GF-D8 (cell line): ENCODE measurements at regions not wholly inside any gene's neighbourhood (a gene's known extent, or its start where the extent isn't known, plus 50 kb on each side); places are given as distances from the start of the nearest gene placed in this dataset.

Experiments used
- DNase-seq: peaks from one replicate; lab custom pipeline; 2025; lab: John Stamatoyannopoulos, UW

DNA sequence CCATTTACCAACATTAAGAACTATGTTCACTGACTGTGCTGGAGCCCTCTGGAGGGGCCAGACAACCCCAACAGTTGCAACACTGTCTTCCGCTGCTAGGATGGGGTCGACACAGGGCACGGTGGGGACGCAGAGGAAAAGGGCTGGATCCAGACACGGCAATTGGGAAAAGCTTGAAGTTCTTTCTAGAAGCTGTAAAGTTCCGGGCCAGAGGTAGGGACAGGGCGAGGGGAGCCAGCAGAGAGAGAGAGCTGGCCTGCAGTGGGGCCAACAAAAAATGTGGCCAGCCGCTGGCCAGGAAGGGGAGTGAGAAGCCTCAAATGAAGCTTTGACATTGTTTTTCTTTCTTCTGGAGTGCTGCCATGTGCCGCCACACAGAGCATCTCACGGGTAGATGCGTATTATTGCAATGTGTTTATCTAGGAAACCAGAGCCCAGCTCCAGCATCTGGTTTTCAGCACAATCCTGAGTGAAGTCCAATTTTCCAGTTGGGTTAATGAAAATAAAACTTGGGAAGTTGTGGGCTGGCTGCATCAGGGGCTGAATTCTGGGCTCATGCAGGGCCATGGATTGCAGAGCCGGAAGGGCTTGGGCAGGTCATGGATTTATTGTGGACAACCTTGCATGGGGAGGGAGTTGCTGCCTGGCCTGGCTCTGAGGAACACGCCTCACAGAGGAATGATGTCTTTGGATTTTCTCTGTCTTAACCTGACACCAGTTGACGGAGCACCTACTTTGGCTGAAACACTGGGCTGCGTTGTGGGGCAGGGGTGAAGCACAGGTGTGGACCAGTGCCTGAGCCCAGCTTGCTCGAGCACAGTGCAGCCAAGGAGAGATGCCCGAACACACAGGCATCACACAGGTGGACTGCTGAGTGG lies 67.6 kb upstream of the AMPD3 start:
- DNase-seq = no peak

DNA sequence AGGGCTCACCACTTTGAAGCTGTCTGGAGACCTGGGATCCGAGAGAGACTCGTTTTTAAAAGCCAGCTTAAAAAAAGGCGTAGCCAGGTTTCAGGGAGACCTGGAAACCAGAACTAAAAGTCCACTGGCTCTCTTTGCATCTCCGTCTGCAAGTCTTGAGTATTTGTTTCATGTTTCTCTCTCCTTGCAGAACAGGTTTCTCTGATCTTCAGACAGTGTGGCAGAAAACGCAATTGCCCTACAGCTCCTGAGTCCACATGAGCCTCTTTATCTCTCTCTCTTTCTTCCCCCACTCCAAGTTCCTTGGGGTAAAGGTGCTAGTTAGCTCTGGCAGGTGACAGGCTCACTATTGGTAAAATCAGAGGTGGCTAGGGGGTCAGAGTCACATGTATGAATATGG lies 67.0 kb upstream of the AMPD3 start:
- no peak for DNase-seq

DNA sequence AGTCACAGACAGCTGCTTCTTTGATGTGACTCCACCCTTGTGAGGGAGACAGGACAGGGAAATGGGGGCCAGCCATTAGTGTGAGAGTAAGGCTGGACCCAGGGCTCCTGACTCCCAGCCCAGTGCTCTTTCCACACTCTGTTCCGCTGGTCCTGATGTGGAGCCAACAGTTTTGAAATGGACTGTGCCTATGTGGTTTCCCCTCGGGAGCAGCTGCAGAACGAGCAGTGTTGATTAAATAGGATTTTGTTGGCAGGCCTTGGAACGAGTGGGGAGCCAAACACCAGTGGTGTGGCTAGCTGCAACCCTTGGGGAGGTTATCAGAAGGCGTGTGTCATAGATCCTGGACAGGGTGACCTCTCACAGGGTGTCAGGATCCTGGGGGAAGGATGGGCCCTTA lies 66.5 kb upstream of the AMPD3 start:
- DNase-seq = no peak

DNA sequence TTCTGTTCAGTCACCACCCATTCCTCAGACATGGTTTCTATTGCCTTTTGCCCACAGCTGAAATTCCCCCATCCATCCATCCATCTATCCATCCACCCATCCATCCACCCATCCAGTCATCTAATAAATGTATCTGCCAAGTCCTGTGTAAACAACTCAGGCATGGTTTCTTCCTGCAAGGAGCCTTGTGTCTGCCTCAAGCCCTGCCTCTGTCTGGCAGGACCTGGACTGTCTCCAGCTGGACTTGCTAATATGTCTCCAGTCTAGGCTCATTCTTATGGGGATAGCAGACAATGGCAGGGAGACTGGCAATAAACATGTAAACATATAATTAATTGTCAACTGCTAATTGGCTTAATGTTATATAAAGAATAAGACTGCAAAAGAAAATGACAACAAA lies 64.7 kb upstream of the AMPD3 start:
- no peak for DNase-seq

DNA sequence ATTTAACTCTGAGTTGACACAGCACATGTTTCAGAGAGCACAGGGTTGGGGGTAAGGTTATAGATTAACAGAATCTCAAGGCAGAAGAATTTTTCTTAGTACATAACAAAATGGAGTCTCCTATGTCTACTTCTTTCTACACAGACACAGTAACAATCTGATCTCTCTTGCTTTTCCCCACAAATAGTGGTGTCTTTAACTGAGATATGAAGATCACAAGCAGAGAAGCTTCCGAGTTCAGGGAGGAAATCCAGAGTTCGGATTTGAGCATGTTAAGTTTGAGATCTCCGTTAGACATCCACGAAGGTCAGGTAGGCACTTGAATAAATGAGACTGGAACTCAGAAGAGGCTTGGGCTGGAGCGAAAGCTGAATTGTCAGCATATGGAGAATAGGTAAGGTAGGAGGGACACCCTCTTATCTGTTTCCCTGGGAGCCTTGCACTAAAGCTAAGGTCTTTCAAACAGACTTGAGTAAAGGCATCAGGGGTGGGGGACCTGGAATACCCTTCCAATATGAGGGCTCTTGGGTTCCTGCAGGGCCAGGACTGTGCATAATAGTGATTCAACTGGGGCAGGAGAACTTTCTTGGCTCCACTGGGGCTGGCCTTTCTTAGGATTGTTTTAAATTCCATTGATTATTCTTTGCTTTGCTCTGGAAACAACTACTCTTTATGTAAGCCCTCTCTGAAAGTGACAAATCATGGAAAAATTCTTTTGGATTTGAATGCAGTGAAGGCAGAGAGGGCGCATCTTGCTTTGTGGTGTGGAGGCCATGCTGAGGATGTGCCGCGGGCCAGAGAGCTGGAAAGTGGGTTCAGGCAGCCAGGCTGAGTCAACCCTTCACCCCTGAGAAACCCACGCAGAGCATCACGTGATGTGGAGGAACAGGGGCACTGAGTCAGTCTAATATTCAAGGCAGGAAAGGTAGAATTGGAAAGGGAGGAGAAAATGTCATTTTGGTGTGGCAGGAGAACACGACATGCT lies 62.7 kb upstream of the AMPD3 start:
- DNase-seq = no peak

DNA sequence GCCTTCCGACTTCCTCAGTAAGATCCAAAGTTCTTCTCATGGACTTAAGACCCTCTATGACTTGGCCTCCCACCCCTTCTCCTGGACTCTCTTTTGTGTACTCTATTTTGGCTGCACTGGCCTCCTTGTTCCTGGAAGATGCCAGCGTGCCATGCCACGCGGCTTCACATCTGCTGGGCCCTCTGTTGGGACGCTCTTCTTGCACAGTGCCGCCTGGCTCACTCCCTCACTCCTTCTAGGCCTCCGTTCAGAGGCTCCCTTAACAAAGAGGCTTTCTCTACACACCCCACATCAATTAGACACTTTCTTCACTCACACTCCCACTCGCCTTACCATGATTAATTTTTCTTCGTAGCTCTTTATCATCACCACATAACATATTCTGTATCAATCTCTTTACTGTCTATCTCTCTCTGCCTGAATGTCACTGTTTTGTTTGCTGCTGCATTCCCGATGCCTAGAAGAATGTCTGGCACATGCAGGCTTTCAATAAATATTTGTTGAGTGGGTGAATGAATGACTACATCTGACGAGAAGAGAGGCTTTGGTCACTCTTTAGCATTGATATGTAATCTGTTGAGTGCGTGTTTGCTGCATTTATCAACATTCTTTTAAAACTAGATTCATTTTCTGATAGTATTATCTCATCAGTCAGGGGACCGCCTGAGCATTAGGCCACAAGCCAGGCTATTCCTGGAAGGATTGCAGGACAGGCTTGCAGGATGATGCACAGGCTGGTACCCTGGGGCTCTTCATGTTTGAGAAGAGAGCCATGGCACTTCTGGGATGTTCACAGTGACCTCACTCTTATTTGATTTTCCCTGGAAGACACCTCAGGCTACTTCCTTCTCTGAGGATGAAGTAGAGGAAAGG lies 60.6 kb upstream of the AMPD3 start:
- DNase-seq = no peak

DNA sequence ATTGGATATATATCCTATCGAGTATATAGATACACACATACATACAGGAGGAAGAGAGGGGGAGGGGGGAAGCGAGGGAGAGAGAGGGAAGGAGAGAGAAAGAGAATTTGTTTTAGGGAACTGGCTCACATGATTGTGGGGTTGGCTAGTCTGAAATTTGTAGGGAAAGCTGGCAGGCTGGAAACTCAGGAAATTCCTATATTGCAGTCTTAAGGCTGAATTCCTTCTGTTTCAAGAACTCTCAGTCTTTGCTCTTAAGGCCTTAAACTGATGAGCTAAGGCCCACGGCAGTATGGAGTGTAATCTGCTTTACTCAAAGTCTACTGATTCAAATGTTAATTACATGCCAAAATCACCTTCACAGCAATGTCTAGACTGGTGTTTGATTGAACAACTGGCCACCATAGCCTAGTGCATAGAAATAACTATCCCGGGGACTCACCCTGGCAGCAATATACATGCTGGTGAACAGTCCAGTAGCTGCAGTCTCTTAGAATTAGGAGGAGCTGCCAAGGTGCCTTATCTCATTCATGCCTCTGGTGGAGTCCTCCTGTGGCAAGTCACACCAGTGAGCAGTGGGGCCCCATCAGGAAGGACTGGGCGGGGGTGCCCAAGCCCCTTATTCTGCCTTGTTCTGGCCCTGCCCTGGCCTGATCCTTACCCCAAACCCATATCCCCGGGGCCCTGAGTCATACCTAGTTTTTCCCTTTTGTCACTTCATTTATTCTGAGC lies 59.7 kb upstream of the AMPD3 start:
- DNase-seq = no peak

DNA sequence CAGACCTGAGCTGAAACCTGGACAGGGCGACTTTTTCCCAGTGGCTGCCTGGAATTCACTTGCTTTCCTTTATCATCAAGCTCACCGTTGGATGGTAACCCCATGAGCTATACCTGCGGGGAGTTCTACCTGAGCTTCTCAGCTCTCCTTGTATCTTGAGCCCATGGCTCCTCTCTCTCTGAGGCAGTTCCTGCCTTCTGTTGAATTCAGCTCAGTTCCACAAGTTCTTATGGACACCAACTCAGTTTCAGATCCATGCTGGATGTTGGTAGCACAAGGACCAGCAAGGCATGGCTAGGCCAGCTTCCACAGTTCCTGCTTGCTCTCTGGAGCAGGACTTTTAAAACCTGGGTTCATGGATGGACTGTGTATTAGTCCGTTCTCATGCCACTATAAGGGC lies 58.3 kb upstream of the AMPD3 start:
- no peak for DNase-seq

DNA sequence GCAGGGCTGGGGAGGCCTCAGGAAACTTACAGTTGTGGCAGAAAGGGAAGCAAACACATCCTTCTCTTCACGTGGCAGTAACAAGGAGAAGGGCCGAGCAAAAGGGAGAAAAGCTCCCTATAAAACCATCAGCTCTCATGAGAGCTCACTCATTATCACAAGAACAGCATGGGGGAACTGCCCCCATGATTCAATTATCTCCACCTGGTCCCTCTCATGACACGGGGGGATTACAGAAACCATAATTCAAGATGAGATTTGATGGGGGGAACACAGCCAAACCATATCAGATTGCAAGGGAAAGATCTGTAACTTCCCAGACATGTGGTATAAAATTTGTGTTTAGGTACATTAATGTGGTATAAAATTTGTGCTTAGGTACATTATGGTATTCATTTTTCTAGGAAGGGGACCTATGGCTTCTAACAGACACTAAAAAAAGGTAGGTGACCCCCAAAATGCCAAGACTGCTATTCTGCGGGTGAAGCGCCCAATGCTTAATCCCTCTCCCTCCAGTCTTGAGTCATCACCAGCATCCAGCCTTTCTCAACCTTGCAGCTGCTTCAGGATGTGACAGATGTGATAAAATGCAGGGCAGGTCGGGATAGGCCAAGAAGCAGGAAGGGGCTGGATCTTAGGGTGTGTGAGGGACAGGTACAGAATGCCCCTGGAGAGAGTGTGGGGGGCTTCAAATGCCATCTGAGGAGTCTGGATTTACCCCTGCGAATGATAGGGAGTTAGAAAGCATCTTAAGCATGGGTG lies 57.7 kb upstream of the AMPD3 start:
- DNase-seq = no peak

DNA sequence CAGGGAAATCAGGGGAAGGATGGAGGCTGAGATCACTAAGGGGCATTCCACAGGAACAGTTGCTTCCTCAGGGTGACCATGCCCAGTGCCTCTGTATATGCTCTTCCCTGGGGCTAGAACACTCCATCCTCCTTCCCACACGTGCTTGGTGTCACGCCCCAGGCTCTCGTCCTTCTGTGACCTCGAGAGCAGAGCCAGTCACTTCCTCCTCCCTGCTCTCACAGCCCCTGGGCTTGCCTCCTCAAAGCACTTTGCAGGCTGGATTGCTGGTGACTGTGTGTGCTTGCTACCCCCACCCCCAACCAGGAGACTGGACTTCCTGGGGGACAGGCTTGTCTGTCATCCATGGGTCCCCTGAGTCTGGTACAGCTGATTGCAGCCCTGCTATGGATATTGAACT lies 56.5 kb upstream of the AMPD3 start:
- no peak for DNase-seq

DNA sequence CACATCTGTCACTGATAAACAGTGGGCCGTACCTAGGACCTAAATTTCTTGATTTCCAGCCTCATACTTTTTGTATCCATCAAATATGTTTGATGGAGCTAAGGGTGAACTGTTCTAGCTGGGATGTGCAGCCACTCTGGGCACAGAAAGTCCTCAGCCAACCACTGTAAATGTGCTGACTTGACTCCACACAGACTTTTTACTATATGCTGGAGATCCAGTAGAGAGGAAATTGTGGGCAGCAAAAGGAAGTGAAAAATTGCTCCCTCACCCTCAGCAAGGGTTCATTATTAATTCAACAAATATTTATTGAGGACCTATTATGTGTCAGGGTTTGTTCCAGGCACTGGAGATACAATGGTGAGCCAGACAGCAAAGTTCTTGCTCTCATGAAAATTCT lies 54.2 kb upstream of the AMPD3 start:
- no peak for DNase-seq

DNA sequence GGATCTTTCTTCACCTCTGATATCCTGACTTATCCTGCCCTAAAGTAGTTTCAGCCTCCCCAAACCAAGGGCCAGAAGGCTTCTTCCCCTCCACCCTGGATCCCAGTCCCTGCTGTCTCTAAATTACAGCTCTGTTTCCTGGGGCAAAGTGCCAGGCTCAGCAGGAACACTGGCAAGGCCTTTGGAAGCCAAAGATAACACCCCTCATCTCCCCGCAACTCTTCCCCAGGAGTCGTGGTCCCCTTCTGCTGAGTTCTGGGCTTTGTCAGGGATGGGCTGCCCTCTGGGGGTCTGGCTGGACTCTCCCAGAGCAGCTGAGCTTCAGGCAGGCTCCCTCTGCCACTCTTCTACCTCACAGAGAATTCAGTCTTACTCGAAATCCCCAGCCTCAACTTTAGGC lies 53.8 kb upstream of the AMPD3 start:
- DNase-seq = no peak

DNA sequence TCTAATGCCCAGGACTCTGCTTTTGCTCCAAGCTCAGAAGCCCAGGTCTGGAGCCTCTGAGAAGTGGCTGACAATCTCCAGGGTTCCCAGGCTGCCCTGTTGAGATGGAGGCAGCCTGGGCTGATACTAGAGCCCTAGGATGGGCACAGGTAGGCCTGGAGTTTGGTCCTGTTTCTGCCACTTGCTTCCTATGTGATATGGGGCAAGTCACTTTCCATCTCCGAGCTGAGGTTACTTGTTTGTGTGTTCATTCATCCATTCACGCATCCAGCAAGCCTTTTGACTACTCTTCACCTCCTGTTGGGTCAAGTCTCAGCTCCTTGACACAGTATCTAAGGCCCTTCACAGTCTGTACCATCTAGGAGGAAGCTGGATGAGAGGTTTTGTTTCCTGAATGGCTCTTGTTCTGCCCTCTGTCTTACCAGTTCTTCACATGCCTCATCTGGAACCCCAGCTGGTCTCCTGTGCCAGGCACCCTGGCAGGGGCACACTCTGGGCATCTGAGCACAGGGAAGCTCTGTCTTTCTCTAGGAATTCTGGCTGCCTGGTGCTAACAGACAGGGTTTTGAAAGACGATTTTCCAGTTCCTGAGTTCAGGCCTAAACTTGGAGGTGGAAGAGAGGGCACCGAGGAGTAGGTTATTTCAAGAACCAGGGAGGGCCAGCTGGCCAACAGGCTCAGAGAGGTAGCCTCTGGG lies 53.2 kb upstream of the AMPD3 start:
- no peak for DNase-seq
